ENCODE measurements at regions not wholly inside any gene's neighbourhood (a gene's known extent, or its start where the extent isn't known, plus 50 kb on each side); places are given as distances from the start of the nearest gene placed in this dataset.

GRCh38 chr12:116476227-116476822 lies 82.9 kb upstream of the MAP1LC3B2 start:
- TF ChIP-seq CTCF (IDR thresholded peaks at IDR 0.05) = no peak
- TF ChIP-seq TCF7L2 (IDR thresholded peaks at IDR 0.05; ENCODE audit: low read depth, low read length) = no peak
- TF ChIP-seq POLR2AphosphoS5 (IDR thresholded peaks at IDR 0.05; ENCODE audit: low read depth, low read length) = no peak
- TF ChIP-seq REST (IDR thresholded peaks at IDR 0.05; ENCODE audit: insufficient read depth in 1 of 2, low read depth in 2 of 2, low read length in 1 of 2) = no peak
- no peak for TF ChIP-seq SIN3A (IDR thresholded peaks at IDR 0.05; ENCODE audit: borderline replicate concordance, insufficient read depth, low read depth, low read length)

Data from Panc1 (cell line).